ENCODE measurements at regions not wholly inside any gene's neighbourhood (a gene's known extent, or its start where the extent isn't known, plus 50 kb on each side); places are given as distances from the start of the nearest gene placed in this dataset.

DNA sequence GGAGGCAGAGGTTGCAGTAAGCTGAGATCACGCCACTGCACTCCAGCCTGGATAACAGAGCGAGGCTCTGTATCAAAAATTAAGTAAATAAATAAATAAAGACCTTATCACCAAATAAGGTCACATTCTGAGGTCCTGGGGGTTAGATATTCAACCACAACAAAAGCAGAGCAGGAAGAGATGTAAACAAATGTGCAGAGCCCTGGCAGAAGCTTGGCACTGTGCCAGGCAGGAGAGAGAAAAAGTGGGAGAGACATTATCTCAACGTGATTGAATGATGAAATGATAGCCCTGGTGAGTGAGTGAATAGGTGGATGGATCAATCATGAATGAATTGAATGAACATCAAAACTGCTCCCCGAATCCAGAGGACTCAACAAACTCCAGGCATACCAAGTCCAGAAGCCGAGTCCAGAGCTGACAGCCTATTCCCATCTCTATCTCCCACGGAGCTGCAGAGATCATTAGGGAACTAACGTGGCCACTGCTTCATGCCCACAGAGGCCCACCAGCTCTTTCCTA lies 150.7 kb downstream of the TOMM20 start (continued):
- TF ChIP-seq ZNF366 (tag by site-specific recombination; conservative IDR thresholded peaks at IDR 0.05) (peak; percentile 28), GLIS1 (tag by site-specific recombination; IDR thresholded peaks at IDR 0.05) (peak; percentile 39), ZNF221 (tag by site-specific recombination; IDR thresholded peaks at IDR 0.05; ENCODE audit: borderline replicate concordance) (peak; percentile 70; the same call in 1 of the 2 replicates), SP7 (tag by site-specific recombination; IDR thresholded peaks at IDR 0.05) (peak; percentile 22; the same call in 1 of the 2 replicates), ZNF561 (tag by site-specific recombination; IDR thresholded peaks at IDR 0.05; ENCODE audit: borderline replicate concordance) (peak; percentile 69; the same call in 1 of the 2 replicates), IKZF3 (tag by site-specific recombination; IDR thresholded peaks at IDR 0.05) (peak; percentile 47; the same call in 1 of the 2 replicates), RBAK (tag by site-specific recombination; IDR thresholded peaks at IDR 0.05) (no peak), ZNF843 (tag by site-specific recombination; IDR thresholded peaks at IDR 0.05) (peak; percentile 74), ZNF571 (tag by site-specific recombination; IDR thresholded peaks at IDR 0.05) (peak; percentile 97), SALL2 (tag by site-specific recombination; IDR thresholded peaks at IDR 0.05; ENCODE audit: borderline replicate concordance) (peak; percentile 89), ZNF184 (tag by site-specific recombination; IDR thresholded peaks at IDR 0.05) (peak; percentile 96), ZNF214 (tag by site-specific recombination; IDR thresholded peaks at IDR 0.05; ENCODE audit: borderline replicate concordance) (peak; percentile 66; the same call in 1 of the 2 replicates), ZNF423 (tag by site-specific recombination; IDR thresholded peaks at IDR 0.05) (peak; percentile 53; the same call in 1 of the 2 replicates), ZNF747 (tag by site-specific recombination; IDR thresholded peaks at IDR 0.05) (no peak), ZXDB (tag by site-specific recombination; IDR thresholded peaks at IDR 0.05) (peak; percentile 34; the same call in 1 of the 2 replicates), TCF7L2 (IDR thresholded peaks at IDR 0.05; ENCODE audit: borderline replicate concordance, low read depth, low read length) (peak; percentile 83), ZNF621 (tag by site-specific recombination; IDR thresholded peaks at IDR 0.05) (peak; percentile 94), ZNF626 (tag by site-specific recombination; IDR thresholded peaks at IDR 0.05) (no peak), OSR2 (tag by site-specific recombination; IDR thresholded peaks at IDR 0.05) (peak; percentile 59; the same call in 1 of the 2 replicates), SP3 (tag by site-specific recombination; IDR thresholded peaks at IDR 0.05) (no peak), SP2 (tag by site-specific recombination; IDR thresholded peaks at IDR 0.05) (0 out of 2 replicates have a peak, but pooled peaks have one; percentile 24), ZBTB17 (tag by site-specific recombination; IDR thresholded peaks at IDR 0.05) (0 out of 2 replicates have a peak, but pooled peaks have one; percentile 6)
- TF ChIP-seq, protein P1, sequence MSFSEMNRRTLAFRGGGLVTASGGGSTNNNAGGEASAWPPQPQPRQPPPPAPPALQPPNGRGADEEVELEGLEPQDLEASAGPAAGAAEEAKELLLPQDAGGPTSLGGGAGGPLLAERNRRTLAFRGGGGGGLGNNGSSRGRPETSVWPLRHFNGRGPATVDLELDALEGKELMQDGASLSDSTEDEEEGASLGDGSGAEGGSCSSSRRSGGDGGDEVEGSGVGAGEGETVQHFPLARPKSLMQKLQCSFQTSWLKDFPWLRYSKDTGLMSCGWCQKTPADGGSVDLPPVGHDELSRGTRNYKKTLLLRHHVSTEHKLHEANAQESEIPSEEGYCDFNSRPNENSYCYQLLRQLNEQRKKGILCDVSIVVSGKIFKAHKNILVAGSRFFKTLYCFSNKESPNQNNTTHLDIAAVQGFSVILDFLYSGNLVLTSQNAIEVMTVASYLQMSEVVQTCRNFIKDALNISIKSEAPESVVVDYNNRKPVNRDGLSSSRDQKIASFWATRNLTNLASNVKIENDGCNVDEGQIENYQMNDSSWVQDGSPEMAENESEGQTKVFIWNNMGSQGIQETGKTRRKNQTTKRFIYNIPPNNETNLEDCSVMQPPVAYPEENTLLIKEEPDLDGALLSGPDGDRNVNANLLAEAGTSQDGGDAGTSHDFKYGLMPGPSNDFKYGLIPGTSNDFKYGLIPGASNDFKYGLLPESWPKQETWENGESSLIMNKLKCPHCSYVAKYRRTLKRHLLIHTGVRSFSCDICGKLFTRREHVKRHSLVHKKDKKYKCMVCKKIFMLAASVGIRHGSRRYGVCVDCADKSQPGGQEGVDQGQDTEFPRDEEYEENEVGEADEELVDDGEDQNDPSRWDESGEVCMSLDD (tag by site-specific recombination; IDR thresholded peaks at IDR 0.05) = 0 out of 2 replicates have a peak, but pooled peaks have one; percentile 15
- TF ChIP-seq, protein P2, sequence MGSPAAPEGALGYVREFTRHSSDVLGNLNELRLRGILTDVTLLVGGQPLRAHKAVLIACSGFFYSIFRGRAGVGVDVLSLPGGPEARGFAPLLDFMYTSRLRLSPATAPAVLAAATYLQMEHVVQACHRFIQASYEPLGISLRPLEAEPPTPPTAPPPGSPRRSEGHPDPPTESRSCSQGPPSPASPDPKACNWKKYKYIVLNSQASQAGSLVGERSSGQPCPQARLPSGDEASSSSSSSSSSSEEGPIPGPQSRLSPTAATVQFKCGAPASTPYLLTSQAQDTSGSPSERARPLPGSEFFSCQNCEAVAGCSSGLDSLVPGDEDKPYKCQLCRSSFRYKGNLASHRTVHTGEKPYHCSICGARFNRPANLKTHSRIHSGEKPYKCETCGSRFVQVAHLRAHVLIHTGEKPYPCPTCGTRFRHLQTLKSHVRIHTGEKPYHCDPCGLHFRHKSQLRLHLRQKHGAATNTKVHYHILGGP (tag by site-specific recombination; IDR thresholded peaks at IDR 0.05) = peak; percentile 92
- TF ChIP-seq, protein P3, sequence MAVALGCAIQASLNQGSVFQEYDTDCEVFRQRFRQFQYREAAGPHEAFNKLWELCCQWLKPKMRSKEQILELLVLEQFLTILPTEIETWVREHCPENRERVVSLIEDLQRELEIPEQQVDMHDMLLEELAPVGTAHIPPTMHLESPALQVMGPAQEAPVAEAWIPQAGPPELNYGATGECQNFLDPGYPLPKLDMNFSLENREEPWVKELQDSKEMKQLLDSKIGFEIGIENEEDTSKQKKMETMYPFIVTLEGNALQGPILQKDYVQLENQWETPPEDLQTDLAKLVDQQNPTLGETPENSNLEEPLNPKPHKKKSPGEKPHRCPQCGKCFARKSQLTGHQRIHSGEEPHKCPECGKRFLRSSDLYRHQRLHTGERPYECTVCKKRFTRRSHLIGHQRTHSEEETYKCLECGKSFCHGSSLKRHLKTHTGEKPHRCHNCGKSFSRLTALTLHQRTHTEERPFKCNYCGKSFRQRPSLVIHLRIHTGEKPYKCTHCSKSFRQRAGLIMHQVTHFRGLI (tag by site-specific recombination; IDR thresholded peaks at IDR 0.05) = no peak; the same call in 1 of the 2 replicates

All from HEK293 (cell line).